Endometrium (tissue), 2 donors: ENCODE measurements at regions not wholly inside any gene's neighbourhood (a gene's known extent, or its start where the extent isn't known, plus 50 kb on each side); places are given as distances from the start of the nearest gene placed in this dataset.
"Not testable (repeated sequence)": the region's sequence is repeated elsewhere in the genome, so short reads cannot be mapped to it uniquely, and the experiment has no call there.

Source experiments
- FAIRE-seq: peaks from 2 replicates; lab custom pipeline; 2012; peaks lifted over from hg19 to GRCh38; lab: Jason Lieb, UNC
- donor health status: control.
- donor health status: control.

DNA sequence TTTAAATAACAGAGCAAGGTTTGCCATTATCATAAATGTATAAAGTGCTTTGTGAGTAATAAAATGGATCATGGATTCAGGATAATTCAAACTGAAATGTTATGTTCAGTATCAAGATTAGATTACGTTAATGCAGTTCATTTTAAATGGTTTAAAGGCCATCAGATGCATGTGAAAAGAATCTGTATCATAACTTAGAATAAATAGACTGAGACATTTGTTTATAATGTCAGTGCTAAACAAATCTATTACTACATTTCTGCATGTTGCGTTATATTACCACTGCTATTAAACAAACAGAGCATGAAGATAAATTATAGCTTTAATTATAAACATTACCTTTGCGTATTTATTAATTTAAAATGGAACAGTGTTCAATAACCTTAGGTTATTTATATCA lies 160.2 kb downstream of the TOX3 start:
- no peak for FAIRE-seq

DNA sequence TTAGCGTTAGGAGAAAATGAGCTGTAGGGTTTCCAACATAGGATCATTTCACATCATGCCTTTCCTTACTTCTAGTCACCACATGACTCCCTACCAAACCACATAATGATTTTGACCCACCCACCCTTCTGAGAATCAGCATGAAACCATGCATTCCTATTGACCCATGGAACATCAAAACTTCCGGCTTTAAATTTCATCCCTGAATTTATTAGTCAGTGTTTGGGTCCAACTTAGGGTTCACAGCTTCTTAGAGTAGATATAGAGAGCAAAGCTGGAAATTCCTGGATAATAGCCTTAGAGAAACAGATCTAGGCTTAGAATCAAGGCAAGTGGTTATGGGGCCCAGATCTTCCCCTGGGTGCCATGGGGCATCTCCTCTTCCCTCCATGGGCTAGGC lies 162.6 kb downstream of the TOX3 start:
- FAIRE-seq, result no peak

DNA sequence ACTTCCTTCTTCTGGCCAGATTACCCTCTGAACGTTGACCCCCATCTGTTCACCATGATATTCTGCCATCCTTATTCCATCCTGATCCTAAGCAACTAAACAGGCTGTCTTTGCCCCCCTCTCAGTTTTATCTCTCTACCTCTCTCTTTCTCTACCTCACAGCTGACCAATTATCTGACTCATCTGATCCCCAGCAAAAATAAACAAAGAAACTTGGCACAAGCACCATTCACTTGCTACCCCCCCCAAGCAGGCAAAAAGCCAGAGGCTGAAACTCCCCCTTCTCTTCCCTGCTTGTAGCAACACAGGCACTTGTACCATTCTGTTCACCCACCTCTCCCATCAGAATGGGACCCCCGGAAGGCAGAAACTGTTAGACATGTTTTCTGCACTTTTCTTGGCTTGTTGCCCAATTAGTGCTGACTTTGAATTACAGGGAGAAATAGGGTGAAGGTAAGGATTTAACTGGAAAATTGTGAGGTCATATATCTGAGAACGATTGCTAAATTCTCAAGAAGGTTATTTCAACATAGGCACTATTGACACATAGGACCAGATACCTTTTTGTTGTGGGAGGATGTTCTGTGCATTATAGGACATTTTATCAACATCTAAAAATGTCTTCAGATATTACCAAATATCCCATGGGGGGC lies 163.2 kb downstream of the TOX3 start:
- FAIRE-seq, result no peak

DNA sequence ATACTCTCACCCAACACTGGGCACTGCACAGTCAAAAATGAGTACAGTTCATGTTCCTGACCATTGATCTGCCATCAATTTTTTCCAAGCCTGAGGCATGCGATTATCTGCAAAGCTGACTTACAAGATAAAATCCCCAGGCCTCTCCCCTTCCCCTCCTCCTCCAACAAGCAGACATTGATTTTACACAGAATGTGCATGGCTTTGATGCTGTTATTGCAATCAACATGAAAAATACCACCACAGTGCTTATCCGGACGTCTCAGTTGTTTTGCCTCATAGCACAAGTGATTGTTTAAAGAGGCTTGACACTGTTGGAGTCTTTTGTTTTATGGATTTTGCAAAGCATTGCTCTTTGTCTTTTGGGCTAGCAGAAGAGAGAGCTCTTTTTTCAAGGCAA lies 163.8 kb downstream of the TOX3 start:
- FAIRE-seq, result no peak

DNA sequence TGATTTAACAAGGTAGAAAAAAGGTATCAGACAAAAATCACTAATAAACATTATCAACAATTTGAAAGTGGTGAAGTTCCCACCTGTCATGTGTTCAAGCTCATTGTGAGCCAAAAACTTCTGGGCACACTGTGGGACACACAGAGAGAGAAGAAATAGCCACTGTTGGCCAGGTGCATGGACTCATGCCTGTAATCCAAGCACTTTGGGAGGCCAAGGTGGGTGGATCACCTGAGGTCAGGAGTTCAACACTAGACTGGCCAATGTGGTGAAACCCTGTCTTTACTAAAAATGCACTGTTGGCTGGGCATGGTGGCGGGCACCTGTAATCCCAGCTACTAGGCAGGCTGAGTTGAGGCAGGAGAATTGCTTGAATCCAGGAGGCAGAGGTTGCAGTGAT lies 167.4 kb downstream of the TOX3 start:
- no peak for FAIRE-seq

DNA sequence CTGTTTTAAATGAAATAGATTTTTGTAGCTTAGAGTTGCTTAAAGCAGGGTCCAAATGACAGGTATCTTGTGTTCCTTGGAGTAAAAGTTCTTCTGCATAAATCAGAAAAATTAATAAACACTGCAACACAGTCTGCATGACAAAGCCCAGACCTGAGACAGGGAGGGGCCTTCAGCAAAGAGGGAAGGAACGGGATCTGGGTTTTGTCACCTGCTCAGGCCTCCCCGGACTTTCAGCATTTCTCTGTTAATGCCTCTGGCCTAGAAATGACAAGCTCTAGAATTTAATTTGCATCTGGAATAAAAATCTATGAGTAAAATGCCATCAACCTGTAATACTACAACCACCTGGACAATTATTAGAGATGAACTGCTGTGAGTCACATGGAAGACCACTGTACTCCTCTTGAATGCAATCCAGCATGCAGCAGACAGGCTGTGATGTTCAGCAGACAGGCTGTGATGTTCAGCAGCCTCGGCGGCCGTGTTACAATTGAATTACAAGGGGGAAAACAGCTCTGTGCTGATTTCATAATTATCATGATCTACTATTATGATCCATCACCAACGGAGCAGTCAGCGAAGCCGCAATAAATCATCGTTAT lies 170.2 kb downstream of the TOX3 start:
- no peak for FAIRE-seq

DNA sequence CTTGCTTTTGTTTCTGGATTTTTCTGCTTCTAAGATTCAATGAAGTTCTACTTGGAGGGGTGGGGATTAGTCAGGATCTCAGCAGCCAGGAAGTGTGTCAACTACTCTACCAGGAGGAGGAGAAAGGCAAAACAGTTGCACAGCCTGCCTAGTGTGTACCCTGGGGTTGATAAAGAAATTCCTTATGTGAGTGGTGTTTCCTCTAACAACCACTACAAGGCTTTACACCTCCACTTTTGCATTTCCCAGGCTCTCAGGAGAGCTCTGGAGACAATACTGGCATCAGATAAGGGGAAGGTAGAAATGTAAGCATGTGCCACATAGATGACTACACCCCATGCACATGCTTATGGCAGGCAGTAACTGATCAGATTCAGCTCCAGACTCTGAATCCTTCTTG lies 174.6 kb downstream of the TOX3 start:
- FAIRE-seq, result no peak

DNA sequence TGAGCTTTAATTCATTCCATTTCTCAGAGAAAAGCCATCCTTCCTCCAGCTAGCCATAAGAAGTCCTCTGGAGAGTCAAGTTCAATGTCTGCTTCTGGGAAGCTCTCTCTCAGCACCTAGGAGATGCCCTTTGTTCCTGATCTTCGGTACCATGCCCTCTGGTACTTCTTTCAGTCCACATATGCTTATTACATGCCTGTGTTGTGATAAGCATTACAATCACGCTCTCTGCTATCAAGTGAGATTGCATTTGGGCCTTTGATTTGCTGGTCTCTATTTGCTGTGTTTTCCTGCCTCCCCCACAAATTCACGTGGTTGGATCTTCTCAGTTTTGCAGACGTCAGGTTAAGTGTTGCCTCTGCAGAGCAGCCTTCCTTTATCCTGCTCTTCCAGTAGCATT lies 178.1 kb downstream of the TOX3 start:
- FAIRE-seq, result no peak

DNA sequence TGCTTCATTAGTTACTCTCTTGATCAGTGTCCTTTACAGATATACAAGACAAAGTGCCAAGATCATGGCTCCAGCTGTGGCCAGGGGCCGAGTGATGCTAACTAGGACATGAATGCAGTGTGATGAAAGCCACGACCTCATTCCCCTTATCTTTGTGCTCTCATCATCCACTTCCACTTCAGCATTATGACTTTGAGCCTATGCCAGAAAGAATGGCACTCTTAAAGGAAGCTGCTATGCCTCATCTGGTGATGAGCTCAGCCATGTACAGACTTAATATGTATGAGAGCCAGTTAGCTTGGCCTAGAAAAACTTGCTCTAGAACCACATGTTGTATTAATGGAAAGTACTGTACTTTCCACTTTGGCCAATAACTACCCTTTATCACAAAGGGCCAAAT lies 179.1 kb downstream of the TOX3 start:
- no peak for FAIRE-seq

DNA sequence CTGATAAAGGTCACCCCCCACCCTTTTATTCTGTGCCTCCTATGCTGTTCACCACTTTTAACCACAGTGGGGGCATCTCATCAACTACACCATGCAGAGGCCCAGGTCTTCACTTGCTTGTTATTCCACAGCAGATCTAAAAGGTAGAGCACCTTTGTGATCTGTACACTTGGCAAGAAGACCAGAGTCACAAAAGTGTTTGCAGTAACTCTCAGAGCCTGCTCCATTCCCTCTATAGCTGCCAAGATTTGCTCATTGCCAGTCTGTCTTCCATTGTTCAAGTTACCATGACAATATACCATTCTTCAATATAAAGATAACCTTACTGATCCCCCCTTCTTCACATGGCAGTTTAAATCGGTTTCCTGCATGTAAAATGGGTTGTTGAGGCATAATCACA lies 180.0 kb downstream of the TOX3 start:
- FAIRE-seq, result no peak

DNA sequence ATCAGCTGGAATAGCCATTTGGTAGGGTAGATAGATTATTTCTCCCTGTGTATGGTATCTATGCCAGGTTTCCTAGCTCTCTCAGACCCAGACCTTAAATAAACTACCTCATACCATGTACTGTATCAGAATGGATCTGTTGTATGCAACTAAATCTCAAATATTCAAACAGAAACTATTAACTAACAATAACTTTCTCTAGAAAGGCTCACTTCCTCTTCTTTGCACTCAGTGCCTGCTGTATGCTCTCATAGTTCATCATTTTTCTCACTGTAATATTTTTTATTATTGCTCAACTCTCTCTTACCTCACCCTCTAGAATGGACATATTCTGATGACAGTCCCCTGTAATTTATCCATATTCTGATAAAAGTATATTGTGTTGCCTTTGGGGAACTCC lies 182.4 kb downstream of the TOX3 start:
- no peak for FAIRE-seq

DNA sequence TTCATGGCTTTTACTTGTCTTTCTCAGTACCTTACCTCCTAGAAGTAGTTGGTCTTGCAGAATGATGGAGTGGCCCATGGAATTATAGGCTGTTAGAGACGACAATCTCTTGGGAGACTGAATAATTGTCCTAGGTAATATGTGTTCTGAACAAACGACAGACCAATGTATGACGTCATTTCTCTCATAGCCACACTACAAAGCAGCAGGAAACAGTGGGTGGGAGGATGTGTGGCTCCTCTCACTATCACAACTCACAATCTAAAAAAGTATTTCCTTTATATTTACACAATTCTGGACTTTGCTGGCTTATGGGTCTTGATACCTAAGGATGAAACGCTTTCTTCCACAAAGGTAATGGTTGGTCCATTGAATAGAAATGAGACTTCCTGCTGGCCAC lies 183.9 kb downstream of the TOX3 start:
- no peak for FAIRE-seq

DNA sequence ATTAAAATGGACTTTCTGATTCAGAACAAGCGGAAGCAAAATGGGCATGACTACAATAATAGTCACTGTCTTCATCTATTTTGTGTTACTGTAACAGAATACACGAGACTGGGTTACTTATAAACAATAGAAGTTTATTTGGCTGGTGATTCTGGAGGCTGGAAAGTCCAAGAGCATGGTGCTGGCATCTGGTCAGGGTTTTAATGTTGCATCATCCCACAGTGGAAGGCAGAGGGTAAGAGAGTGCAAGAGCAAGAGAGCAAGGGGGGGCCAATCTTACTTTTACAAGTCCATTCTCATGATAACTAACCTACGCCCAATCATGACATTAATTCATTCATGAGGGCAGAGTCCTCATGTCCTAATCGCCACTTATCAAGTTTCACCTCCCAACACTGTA lies 189.2 kb downstream of the TOX3 start:
- no peak for FAIRE-seq

DNA sequence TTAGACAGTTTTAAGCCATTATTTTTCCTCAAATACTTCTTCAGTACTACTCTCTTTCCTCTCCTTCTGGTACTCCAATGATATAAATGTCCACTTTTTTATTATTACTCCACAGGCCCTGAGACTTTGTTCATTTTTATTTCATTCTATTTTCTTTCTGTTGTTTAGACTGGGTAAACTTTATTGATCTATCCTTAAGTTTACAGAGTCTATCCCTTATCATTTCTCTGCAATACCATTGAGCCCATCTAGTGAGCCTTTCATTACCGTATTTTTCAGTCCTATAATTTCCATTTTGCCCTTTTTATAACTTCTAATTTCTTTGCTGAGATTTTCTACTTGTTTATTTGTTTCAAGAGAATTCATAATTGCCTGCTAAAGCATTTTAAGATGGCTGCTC lies 193.7 kb downstream of the TOX3 start:
- no peak for FAIRE-seq

DNA sequence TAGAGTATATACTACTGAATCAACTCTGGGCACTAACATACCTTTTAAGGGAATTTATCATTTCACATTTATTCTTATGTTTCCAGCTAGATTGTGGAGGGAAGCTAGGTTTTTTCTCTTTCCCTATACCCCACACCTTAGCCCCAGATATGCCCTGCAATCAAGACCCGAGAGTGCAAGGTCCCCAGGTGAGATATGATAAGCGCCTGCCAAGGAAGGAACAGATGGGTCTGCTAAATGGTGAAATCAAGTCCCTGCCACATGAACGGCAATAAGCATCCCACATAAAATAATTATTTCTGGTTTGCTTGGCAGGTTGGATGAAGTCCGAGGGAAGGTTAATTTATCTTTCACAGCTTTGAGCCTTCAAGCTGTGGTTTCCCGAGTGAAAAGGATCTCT lies 195.5 kb downstream of the TOX3 start:
- no peak for FAIRE-seq

DNA sequence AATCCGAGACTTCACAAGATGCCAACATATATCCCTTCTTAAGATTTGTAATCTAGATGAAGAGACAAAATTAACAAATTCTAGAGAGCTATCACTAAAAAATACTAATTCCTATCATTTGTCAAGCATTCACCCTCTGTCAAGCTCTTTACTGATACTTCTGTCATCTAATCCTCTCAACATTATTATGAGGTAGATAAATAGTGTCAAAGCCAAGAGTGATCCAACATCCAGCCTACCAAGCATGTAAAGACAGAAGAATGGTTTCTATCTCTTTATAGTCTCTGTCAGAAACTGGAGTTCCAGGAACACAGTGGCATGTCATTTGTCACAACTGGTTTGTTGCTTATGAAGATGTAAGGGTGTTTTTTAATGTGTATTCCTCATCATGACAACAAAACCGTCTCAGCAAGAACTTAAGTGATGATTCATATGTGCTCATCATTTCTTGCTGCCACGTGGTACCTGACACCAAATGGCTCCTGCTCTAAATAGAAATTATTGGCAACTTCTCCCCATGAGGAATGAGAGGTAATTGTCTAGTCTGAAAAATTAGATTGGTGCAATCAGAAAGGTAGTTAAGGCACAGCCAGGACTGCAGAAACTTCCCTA lies 196.8 kb downstream of the TOX3 start:
- FAIRE-seq, result no peak

DNA sequence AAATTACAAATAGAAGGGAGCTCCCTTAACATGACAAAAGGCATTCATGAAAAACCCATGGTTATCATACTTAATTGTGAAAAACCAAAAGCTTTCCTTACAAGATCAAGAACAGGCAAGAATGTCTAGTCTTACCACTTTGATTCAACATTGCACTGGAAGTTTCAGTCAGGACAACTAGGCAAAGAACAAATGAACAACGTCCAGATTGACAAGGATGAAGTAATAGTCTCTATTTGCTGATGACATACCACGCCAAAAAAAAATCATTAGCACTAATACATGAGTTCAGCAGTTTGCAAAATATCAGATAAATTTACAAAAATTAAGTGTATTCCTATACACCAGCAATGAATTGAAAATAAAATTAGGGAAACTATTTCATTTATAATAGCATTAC lies 200.2 kb downstream of the TOX3 start:
- no peak for FAIRE-seq

DNA sequence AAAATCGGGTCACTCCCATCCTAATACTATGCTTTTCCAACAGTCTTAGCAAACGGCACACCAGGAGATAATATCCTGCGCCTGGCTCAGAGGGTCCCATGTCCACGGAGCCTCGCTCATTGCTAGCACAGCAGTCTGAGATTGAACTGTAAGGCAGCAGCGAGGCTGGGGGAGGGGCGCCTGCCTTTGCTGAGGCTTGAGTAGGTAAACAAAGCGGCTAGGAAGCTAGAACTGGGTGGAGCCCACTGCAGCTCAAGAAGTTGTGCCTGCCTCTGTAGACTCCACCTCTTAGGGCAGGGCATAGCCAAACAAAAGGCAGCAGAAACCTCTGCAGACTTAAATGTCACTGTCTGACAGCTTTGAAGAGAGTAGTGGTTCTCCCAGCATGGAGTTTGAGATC lies 213.3 kb downstream of the TOX3 start:
- FAIRE-seq, result not testable (repeated sequence)

DNA sequence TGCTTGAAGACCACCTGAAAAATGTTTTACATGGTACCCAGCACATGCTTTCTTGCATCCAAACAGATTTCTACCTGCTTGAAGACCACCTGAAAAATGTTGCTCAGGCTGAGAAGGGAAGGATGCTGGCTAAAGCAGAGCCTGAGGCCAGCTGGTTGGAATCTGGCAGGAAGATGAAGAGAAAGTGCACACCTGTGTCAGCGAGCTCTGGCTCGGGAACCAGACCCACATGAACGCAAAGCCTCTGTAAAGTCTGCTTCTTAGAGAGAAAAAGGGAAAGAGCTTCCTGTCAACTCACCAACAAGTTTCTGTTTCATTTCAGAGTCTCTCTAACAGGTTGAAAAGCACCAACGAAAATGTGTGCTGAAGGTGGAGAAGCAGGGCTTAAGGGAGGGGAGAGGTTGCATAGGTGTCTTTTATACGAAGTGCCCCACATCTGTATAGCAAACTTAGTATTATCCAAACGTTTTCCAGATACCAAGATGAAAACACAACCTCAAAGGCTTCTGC lies 226.0 kb downstream of the TOX3 start:
- FAIRE-seq, result no peak

DNA sequence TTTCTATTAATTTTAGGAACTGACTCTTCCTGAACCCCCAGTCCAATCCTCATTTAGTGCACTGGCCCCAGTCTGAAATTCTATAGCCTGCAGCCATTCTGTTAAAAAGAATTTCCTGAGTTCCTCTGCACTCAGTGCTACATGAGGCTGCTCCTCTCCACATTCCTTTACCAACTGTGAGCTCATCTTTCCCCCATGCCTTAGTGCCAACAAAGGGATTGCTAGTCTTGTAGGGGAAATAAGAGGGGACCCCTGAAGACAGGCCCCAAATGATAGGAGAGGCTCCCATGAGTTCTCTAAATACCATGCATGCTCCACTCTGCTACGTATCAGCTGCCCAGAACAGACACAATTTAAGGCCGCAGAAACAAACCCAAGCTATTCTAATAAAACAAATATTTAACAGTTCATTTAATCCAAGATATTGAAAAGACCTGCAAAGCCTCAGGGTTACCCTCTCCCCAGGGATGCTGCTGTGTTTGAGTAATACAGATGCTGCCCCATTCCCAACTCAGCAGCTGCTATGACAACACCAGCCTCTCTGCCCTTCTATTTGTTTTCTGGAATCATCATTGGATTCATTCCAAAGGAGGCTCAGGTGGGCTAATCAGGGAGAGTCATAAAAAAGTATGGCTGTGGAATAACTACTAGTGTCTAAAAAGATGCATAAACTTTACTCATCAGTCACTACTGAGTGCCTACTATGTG lies 228.5 kb downstream of the TOX3 start:
- no peak for FAIRE-seq

DNA sequence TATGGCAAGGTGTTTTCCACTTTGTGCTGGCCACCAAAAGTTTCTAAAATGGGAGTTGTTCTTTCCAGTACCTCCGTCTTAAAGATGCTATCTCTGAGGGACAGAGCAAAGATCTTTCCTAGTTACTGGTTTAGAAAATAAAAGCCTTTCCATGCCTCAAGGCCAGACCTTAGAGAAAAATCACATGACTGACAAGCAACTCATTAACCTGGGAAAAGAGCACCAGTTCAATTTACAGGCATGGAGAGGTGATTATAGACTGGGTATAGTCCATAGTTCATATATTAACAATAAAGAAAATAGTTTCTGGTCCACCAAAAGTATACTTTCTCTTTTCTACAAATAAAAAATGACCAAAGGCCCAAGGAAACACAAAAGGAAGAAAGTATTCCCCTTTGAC lies 230.7 kb downstream of the TOX3 start:
- FAIRE-seq, result no peak

DNA sequence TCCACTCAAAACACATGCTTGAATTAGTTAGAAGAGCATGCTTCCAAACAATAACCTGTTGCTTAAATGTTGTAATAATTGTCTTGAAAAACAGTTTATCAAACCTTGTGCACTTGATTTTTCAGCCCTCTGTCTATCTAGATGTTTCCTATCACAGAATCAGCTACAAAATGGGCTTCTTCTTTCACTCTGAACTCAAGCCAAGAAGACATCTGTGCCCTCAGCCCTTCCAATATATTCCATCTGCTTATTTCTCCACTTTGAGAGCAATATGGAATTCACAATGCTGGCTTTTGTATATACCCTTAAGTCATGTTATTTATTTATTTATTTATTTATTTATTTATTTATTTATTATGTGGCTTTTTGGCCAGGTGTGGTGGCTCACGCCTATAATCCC lies 234.2 kb downstream of the TOX3 start:
- no peak for FAIRE-seq
